KOPT-K1 (cell line): ENCODE measurements at regions not wholly inside any gene's neighbourhood (a gene's known extent, or its start where the extent isn't known, plus 50 kb on each side); places are given as distances from the start of the nearest gene placed in this dataset.

Experiments used
- H3K27ac ChIP-seq: fragments of 200-600 bp; sonication (generic); 2 replicates; pipeline ENCODE4 v1.5.1; 2016; ENCODE audit warnings: antibody characterized with exemption, mild to moderate bottlenecking, low read depth, low read length; ENCODE audit not compliant: poor library complexity, severe bottlenecking
- H3K36me3 ChIP-seq: fragments of 200-600 bp; sonication (generic); 2 replicates; pipeline ENCODE4 v1.5.1; 2017; ENCODE audit warnings: antibody characterized with exemption, mild to moderate bottlenecking, low read length, moderate library complexity; ENCODE audit not compliant: insufficient read depth
- H3K9me3 ChIP-seq: fragments of 200-600 bp; sonication (generic); 2 replicates; pipeline ENCODE4 v1.5.1; 2017; ENCODE audit warnings: antibody characterized with exemption, low read length, mild to moderate bottlenecking; ENCODE audit not compliant: insufficient read depth, poor library complexity, severe bottlenecking

GRCh38 chr10:43870968-43871439, 222.3 kb upstream of the ZNF32 start:
- no peak overlapping the region for H3K27ac ChIP-seq
- no peaks in the 10 kb centered on the region for H3K9me3 ChIP-seq
- H3K36me3 ChIP-seq: no peaks in the 10 kb centered on the region

- H3K36me3 ChIP-seq: no peaks in the 10 kb centered on the region
Measured at GRCh38 chr10:43869669-43870322, 221.1 kb upstream of the ZNF32 start.

GRCh38 chr10:43868952-43869351, 220.3 kb upstream of the ZNF32 start:
- no peaks in the 10 kb centered on the region for H3K9me3 ChIP-seq
- no peak overlapping the region for H3K27ac ChIP-seq

More at GRCh38 chr10:43869669-43870322, 221.1 kb upstream of the ZNF32 start:
- no peaks in the 10 kb centered on the region for H3K9me3 ChIP-seq
- H3K27ac ChIP-seq: no peak overlapping the region

GRCh38 chr10:43867667-43868565, 219.2 kb upstream of the ZNF32 start:
- no peak overlapping the region for H3K27ac ChIP-seq
- no peaks in the 10 kb centered on the region for H3K36me3 ChIP-seq
- H3K9me3 ChIP-seq: no peaks in the 10 kb centered on the region

More at GRCh38 chr10:43868952-43869351, 220.3 kb upstream of the ZNF32 start:
- H3K36me3 ChIP-seq: no peaks in the 10 kb centered on the region

GRCh38 chr10:43867113-43867512, 218.4 kb upstream of the ZNF32 start:
- Histone ChIP-seq H3K36me3 (no peaks in the 10 kb centered on the region), H3K9me3 (no peaks in the 10 kb centered on the region), H3K27ac (no peak overlapping the region)

- no peaks in the 10 kb centered on the region for H3K9me3 ChIP-seq
- H3K36me3 ChIP-seq: no peaks in the 10 kb centered on the region
- H3K27ac ChIP-seq: no peak overlapping the region
Measured at GRCh38 chr10:43866712-43867111, 218.0 kb upstream of the ZNF32 start.

GRCh38 chr10:43865265-43866135, 216.8 kb upstream of the ZNF32 start:
- no peak overlapping the region for H3K27ac ChIP-seq
- H3K36me3 ChIP-seq: no peaks in the 10 kb centered on the region
- H3K9me3 ChIP-seq: no peaks in the 10 kb centered on the region

GRCh38 chr10:43864656-43865055, 216.0 kb upstream of the ZNF32 start:
- H3K9me3 ChIP-seq: no peaks in the 10 kb centered on the region
- no peaks in the 10 kb centered on the region for H3K36me3 ChIP-seq
- H3K27ac ChIP-seq: no peak overlapping the region

GRCh38 chr10:43863859-43864591, 215.3 kb upstream of the ZNF32 start:
- no peaks in the 10 kb centered on the region for H3K36me3 ChIP-seq
- no peaks in the 10 kb centered on the region for H3K9me3 ChIP-seq
- H3K27ac ChIP-seq: no peak overlapping the region

- H3K27ac ChIP-seq: no peak overlapping the region
Measured at GRCh38 chr10:43863270-43863669, 214.6 kb upstream of the ZNF32 start.

GRCh38 chr10:43862756-43863155, 214.1 kb upstream of the ZNF32 start:
- no peak overlapping the region for H3K27ac ChIP-seq
- H3K9me3 ChIP-seq: no peaks in the 10 kb centered on the region

More at GRCh38 chr10:43863270-43863669, 214.6 kb upstream of the ZNF32 start:
- H3K36me3 ChIP-seq: no peaks in the 10 kb centered on the region
- H3K9me3 ChIP-seq: no peaks in the 10 kb centered on the region

GRCh38 chr10:43861966-43862751, 213.5 kb upstream of the ZNF32 start:
- Histone ChIP-seq H3K27ac (no peak overlapping the region), H3K9me3 (no peaks in the 10 kb centered on the region), H3K36me3 (no peaks in the 10 kb centered on the region)

More at GRCh38 chr10:43862756-43863155, 214.1 kb upstream of the ZNF32 start:
- no peaks in the 10 kb centered on the region for H3K36me3 ChIP-seq

GRCh38 chr10:43859016-43859525, 210.4 kb upstream of the ZNF32 start:
- Histone ChIP-seq H3K9me3 (no peaks in the 10 kb centered on the region), H3K27ac (no peak overlapping the region), H3K36me3 (no peaks in the 10 kb centered on the region)
